SK-N-SH (cell line): ENCODE measurements at regions not wholly inside any gene's neighbourhood (a gene's known extent, or its start where the extent isn't known, plus 50 kb on each side); places are given as distances from the start of the nearest gene placed in this dataset.

Experiments
- CTCF ChIA-PET: fragments of 300-600, 350-600 bp; formaldehyde crosslinking; extraction: SDS; loops from one replicate; lab custom pipeline; 2021; lab: Yijun Ruan, JAX
- POLR2A ChIA-PET: fragments of 350-600 bp; sonication (Branson Sonifier 250); formaldehyde crosslinking; extraction: SDS; loops from one replicate; lab custom pipeline; 2020; ENCODE audit warnings: antibody characterized with exemption, inconsistent platforms; lab: Yijun Ruan, JAX
- DNase-seq: peaks from one replicate; pipeline ENCODE4 v3.0.0; 2012
- H2AFZ ChIP-seq: fragments of 200-600 bp; sonication (generic); 2 replicates; pipeline ENCODE4 v1.8.1; 2016; ENCODE audit warnings: antibody characterized with exemption, mild to moderate bottlenecking, low read depth
- H3F3A ChIP-seq: fragments of 200-600 bp; sonication (generic); replicated peaks from 2 replicates; pipeline ENCODE3; 2016; ENCODE audit warnings: antibody characterized with exemption, mild to moderate bottlenecking; ENCODE audit not compliant: insufficient read depth
- H3K27ac ChIP-seq, 2 experiments: fragments of 200-500 bp in 1 of 2; fragments of 200-600 bp in 1 of 2; sonication (Bioruptor generic) in 1 of 2; sonication (generic), shearing (Covaris generic) in 1 of 2; 2 replicates each; pipeline versions ENCODE4 v1.5.1 to v1.6.1; 2014 to 2016; ENCODE audit warnings: low read depth in 2 of 2, inconsistent platforms in 1 of 2, low read length in 1 of 2, mild to moderate bottlenecking in 1 of 2, mixed read lengths in 1 of 2
- H3K27me3 ChIP-seq: fragments of 200-600 bp; sonication (generic), shearing (Covaris generic); 2 replicates; pipeline ENCODE4 v1.6.1; 2016; ENCODE audit warnings: mixed run types; ENCODE audit not compliant: insufficient read depth
- H3K36me3 ChIP-seq, 2 experiments: fragments of 200-500 bp in 1 of 2; fragments of 200-600 bp in 1 of 2; sonication (Bioruptor generic) in 1 of 2; sonication (generic) in 1 of 2; replicated peaks in 1 of 2; 2 replicates each; pipeline versions ENCODE3 to v1.5.1; 2014 to 2016; ENCODE audit warnings: low read length in 1 of 2, mild to moderate bottlenecking in 1 of 2; ENCODE audit not compliant: insufficient read depth in 2 of 2, control insufficient read depth in 1 of 2
- H3K4me1 ChIP-seq, 2 experiments: fragments of 200-500 bp in 1 of 2; fragments of 200-600 bp in 1 of 2; sonication (Bioruptor generic) in 1 of 2; sonication (generic), shearing (Covaris generic) in 1 of 2; 2 replicates each; pipeline versions ENCODE4 v1.5.1 to v1.6.1; 2014 to 2016; ENCODE audit warnings: low read depth in 1 of 2, low read length in 1 of 2, mixed run types in 1 of 2; ENCODE audit not compliant: insufficient read depth in 2 of 2, control insufficient read depth in 1 of 2
- H3K4me2 ChIP-seq: fragments of 200-600 bp; sonication (generic), shearing (Covaris generic); 2 replicates; pipeline ENCODE4 v1.6.1; 2017; ENCODE audit warnings: mixed run types
- H3K4me3 ChIP-seq, 2 experiments: fragments of 200-500 bp in 1 of 2; fragments of 200-600 bp in 1 of 2; sonication (Bioruptor generic) in 1 of 2; sonication (generic), shearing (Covaris generic) in 1 of 2; 2 replicates each; pipeline versions ENCODE4 v1.5.1 to v1.8.1; 2014 to 2016; ENCODE audit warnings: low read depth in 2 of 2, inconsistent platforms in 1 of 2, low read length in 1 of 2, mild to moderate bottlenecking in 1 of 2, mixed read lengths in 1 of 2, moderate library complexity in 1 of 2
- H3K79me2 ChIP-seq: fragments of 200-600 bp; sonication (generic); 2 replicates; pipeline ENCODE4 v1.8.1; 2017; ENCODE audit warnings: mild to moderate bottlenecking; ENCODE audit not compliant: insufficient read depth
- H3K9ac ChIP-seq: fragments of 200-600 bp; sonication (generic); 2 replicates; pipeline ENCODE4 v1.6.1; 2017; ENCODE audit warnings: mixed run types
- H3K9me2 ChIP-seq: fragments of 200-600 bp; sonication (generic); 2 replicates; pipeline ENCODE4 v1.6.1; 2017; ENCODE audit warnings: mixed run types
- H3K9me3 ChIP-seq: fragments of 200-600 bp; sonication (generic); 2 replicates; pipeline ENCODE4 v1.6.1; 2017; ENCODE audit warnings: mixed run types, mild to moderate bottlenecking, moderate library complexity
- H4K20me1 ChIP-seq: fragments of 200-600 bp; sonication (generic); 2 replicates; pipeline ENCODE4 v1.6.1; 2017; ENCODE audit warnings: mild to moderate bottlenecking, mixed run types; ENCODE audit not compliant: insufficient read depth
- CHD2 ChIP-seq: fragments of 150-350 bp; IDR thresholded peaks from 2 replicates; pipeline ENCODE4 v1.6.1; 2018; ENCODE audit warnings: low read length; ENCODE audit not compliant: partially characterized antibody
- EP300 ChIP-seq, 2 experiments: IDR thresholded peaks; 2 replicates each; pipeline versions ENCODE4 v1.4.0 to v1.6.1; 2012; ENCODE audit warnings: borderline replicate concordance in 1 of 2, low read depth in 1 of 2, low read length in 1 of 2
- EZH2phosphoT487 ChIP-seq: fragments of 200-600 bp; sonication (generic); IDR thresholded peaks from 2 replicates; pipeline ENCODE4 v1.6.1; 2017; ENCODE audit warnings: low read depth, mixed run types, mild to moderate bottlenecking, antibody characterized with exemption, moderate library complexity, borderline replicate concordance
- FOSL2 ChIP-seq: IDR thresholded peaks from 2 replicates; pipeline ENCODE4 v1.4.0; 2012; ENCODE audit warnings: low read depth, mild to moderate bottlenecking, moderate library complexity, borderline replicate concordance
- FOXM1 ChIP-seq: IDR thresholded peaks from 2 replicates; pipeline ENCODE4 v1.4.0; 2012; ENCODE audit warnings: low read depth, mild to moderate bottlenecking
- GATA2 ChIP-seq: sonication (generic); formaldehyde crosslinking; IDR thresholded peaks from 2 replicates; pipeline ENCODE4 v1.5.0; 2020; ENCODE audit warnings: mild to moderate bottlenecking, missing genetic modification reagents
- IRF3 ChIP-seq: fragments of 150-350 bp; IDR thresholded peaks from 2 replicates; pipeline ENCODE4 v1.6.1; 2016; ENCODE audit warnings: mild to moderate bottlenecking, low read depth, low read length
- NFIC ChIP-seq: IDR thresholded peaks from 2 replicates; pipeline ENCODE4 v1.4.0; 2012; ENCODE audit warnings: borderline replicate concordance
- NRF1 ChIP-seq: IDR thresholded peaks from 2 replicates; pipeline ENCODE4 v1.6.1; 2012; ENCODE audit warnings: low read depth, mild to moderate bottlenecking, low read length
- RAD21 ChIP-seq: IDR thresholded peaks from 2 replicates; pipeline ENCODE4 v1.6.1; 2012; ENCODE audit warnings: mild to moderate bottlenecking, low read length
- RCOR1 ChIP-seq: fragments of 150-350 bp; IDR thresholded peaks from 2 replicates; pipeline ENCODE4 v1.6.1; 2017; ENCODE audit warnings: antibody characterized with exemption, low read length
- RFX5 ChIP-seq: IDR thresholded peaks from 2 replicates; pipeline ENCODE4 v1.6.1; 2012; ENCODE audit warnings: mild to moderate bottlenecking, improper control_type of control experiment, low read length
- SIN3A ChIP-seq: IDR thresholded peaks from 2 replicates; pipeline ENCODE4 v1.6.1; 2012; ENCODE audit warnings: low read depth, mild to moderate bottlenecking, low read length, moderate library complexity, borderline replicate concordance
- SMC3 ChIP-seq: IDR thresholded peaks from 2 replicates; pipeline ENCODE4 v1.6.1; 2012; ENCODE audit warnings: low read depth, low read length, improper control_type of control experiment
- TAF1 ChIP-seq: IDR thresholded peaks from 2 replicates; pipeline ENCODE4 v1.6.1; 2012; ENCODE audit warnings: low read depth, mild to moderate bottlenecking, low read length, moderate library complexity, borderline replicate concordance
- TCF12 ChIP-seq: IDR thresholded peaks from 2 replicates; pipeline ENCODE4 v1.4.0; 2012
- YY1 ChIP-seq: IDR thresholded peaks from 2 replicates; pipeline ENCODE4 v1.4.0; 2012; ENCODE audit warnings: low read depth, mild to moderate bottlenecking
- ZBTB33 ChIP-seq: IDR thresholded peaks from 2 replicates; pipeline ENCODE4 v1.4.0; 2012; ENCODE audit warnings: low read depth, borderline replicate concordance
- WGBS: methylation state at CpG from one replicate; pipeline ENCODE4 v1.1.6; 2017; ENCODE audit warnings: low lambda C conversion rate; 5-methylcytosine and 5-hydroxymethylcytosine counted together

GRCh38 chr18:28626756-28627155 lies 449.8 kb upstream of the CDH2 start (continued):
- no peak for TF ChIP-seq IRF3
- TF ChIP-seq TAF1: no peak
- TF ChIP-seq, all 33 proteins: peak for 0

- Histone ChIP-seq H3F3A (no peaks in the 10 kb centered on the region), H3K79me2 (no peaks in the 10 kb centered on the region), H3K36me3 (no peaks in the 10 kb centered on the region), H3K4me3 (no peak overlapping the region), H3K4me1 (no peaks in the 10 kb centered on the region), H3K9me3 (no peaks in the 10 kb centered on the region; the same call in none of the 2 replicates), H2AFZ (no peak overlapping the region), H3K27ac (no peak overlapping the region), H3K27me3 (no peaks in the 10 kb centered on the region), H3K9ac (no peak overlapping the region), H3K9me2 (no peaks in the 10 kb centered on the region), H4K20me1 (no peaks in the 10 kb centered on the region), H3K4me2 (no peak overlapping the region)
- CTCF ChIA-PET: interaction anchor here (0.9 kb wide), 1 partner anchor 21 kb away, joined by 3 read pairs; no protein-coding TSS in a partner anchor
- POLR2A ChIA-PET: no interaction called here
- TF ChIP-seq EZH2phosphoT487 (no peak), RCOR1 (no peak), TCF12 (no peak), NRF1 (no peak), YY1 (no peak)
- no peak for DNase-seq
- 50% methylated on average over 1 of the region's 1 CpG for WGBS
Measured at GRCh38 chr18:28607991-28608390, 431.1 kb upstream of the CDH2 start.

- Histone ChIP-seq H3K4me1 (no peaks in the 10 kb centered on the region), H3F3A (no peaks in the 10 kb centered on the region), H3K79me2 (no peaks in the 10 kb centered on the region), H3K9me3 (no peaks in the 10 kb centered on the region; the same call in none of the 2 replicates), H3K4me3 (no peak overlapping the region), H2AFZ (no peak overlapping the region), H3K27ac (no peak overlapping the region), H3K9me2 (no peaks in the 10 kb centered on the region), H3K9ac (no peak overlapping the region), H3K4me2 (no peak overlapping the region), H3K36me3 (no peaks in the 10 kb centered on the region), H3K27me3 (no peaks in the 10 kb centered on the region), H4K20me1 (no peaks in the 10 kb centered on the region)
- CTCF ChIA-PET: interaction anchor here (1.1 kb wide), 1 partner anchor 11 kb away, joined by 3 read pairs; no protein-coding TSS in a partner anchor
- DNase-seq: no peak
- POLR2A ChIA-PET: no interaction called here
- no peak for TF ChIP-seq GATA2 (CRISPR knock-in tag)
- no peak for TF ChIP-seq SMC3
- TF ChIP-seq RAD21: no peak
- no peak for TF ChIP-seq NRF1
- TF ChIP-seq SIN3A: no peak
- no peak for TF ChIP-seq ZBTB33
- TF ChIP-seq FOXM1: no peak
- no peak for TF ChIP-seq CHD2
- TF ChIP-seq IRF3: no peak
- no peak for TF ChIP-seq RFX5
- no peak for TF ChIP-seq NFIC
- no peak for TF ChIP-seq EP300 (IDR thresholded peaks at IDR 0.05; ENCODE audit: borderline replicate concordance in 1 of 2, low read depth in 1 of 2, low read length in 1 of 2)
- TF ChIP-seq TCF12: no peak
- no peak for TF ChIP-seq FOSL2
- TF ChIP-seq EZH2phosphoT487: no peak
- 73% methylated on average over 2 of the region's 2 CpGs for WGBS
Measured at GRCh38 chr18:28606686-28607085, 429.8 kb upstream of the CDH2 start.
